ENCODE measurements at regions not wholly inside any gene's neighbourhood (a gene's known extent, or its start where the extent isn't known, plus 50 kb on each side); places are given as distances from the start of the nearest gene placed in this dataset.

- TF ChIP-seq CTCF (IDR thresholded peaks at IDR 0.05) (no peak), POLR2A (IDR thresholded peaks at IDR 0.05) (no peak), EP300 (IDR thresholded peaks at IDR 0.05) (no peak)
These were observed 50.8 kb upstream of the FOXE1 start for GRCh38 chr9:97802276-97802675.
